ENCODE measurements at regions not wholly inside any gene's neighbourhood (a gene's known extent, or its start where the extent isn't known, plus 50 kb on each side); places are given as distances from the start of the nearest gene placed in this dataset.

- DNase-seq (ENCODE audit: low read depth in 2 of 2), result no peak
Observed at GRCh38 chr15:66615846-66616245, 50.0 kb upstream of the LCTL start.

GRCh38 chr15:66617137-66618090 lies 51.6 kb upstream of the LCTL start:
- no peak for DNase-seq (ENCODE audit: low read depth in 2 of 2)

GRCh38 chr15:66619152-66619903 lies 53.5 kb upstream of the LCTL start:
- DNase-seq (ENCODE audit: low read depth in 2 of 2), result peak in 1 of 2 donors; percentile 40

DNA sequence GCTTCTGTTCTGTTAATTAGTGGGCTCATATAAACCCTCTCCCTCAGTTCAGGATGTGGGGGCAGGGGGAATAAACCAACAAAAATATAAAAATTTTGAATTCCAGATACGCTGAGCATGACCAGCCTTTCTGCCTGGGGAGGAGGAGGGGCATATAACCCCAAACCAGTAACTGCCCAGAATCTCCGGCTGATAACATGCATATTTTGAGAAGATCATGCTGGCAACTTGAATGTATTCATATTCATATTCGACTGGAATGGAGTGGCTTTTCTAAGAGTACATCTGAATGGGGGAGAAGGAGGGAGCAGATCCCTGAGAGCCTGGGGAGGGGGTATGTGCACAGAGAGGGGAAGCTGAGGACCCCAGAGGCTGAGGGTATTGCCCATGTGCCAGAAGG lies 54.5 kb upstream of the LCTL start:
- no peak for DNase-seq (ENCODE audit: low read depth in 2 of 2)

DNA sequence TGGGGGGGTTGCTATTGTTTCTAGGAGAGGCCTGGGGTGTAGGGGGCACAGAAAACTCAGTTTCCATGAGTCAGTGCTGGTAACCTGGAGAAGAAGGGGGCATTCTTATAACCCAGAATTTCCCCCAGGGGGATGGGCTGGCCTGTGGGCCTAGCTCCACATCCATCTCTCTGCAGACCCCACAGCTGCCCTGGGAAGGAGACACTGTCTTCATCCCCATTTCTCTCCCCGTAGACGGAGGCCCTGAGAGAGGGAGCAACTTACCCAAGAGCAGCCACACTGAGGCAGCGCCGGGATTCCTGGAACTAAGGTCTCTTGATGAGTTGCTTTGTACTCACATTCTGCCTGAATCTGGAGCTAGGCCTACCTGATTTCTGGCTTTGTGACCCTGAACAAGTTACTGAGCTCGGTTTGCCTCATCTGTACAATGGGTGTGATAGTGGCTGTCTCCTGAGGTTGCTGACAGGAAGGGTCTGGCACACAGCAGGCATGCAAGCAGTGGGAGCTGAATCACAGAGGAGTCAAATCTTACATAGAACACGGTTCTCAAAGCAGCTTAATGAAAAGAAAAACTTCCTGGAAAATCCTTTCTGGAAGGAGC lies 55.0 kb upstream of the LCTL start:
- DNase-seq (ENCODE audit: low read depth in 2 of 2), result no peak

GRCh38 chr15:66621491-66622467 lies 56.0 kb upstream of the LCTL start:
- no peak for DNase-seq (ENCODE audit: low read depth in 2 of 2)

- DNase-seq (ENCODE audit: low read depth in 2 of 2), result no peak
Observed at GRCh38 chr15:66622591-66623022, 56.8 kb upstream of the LCTL start.

DNA sequence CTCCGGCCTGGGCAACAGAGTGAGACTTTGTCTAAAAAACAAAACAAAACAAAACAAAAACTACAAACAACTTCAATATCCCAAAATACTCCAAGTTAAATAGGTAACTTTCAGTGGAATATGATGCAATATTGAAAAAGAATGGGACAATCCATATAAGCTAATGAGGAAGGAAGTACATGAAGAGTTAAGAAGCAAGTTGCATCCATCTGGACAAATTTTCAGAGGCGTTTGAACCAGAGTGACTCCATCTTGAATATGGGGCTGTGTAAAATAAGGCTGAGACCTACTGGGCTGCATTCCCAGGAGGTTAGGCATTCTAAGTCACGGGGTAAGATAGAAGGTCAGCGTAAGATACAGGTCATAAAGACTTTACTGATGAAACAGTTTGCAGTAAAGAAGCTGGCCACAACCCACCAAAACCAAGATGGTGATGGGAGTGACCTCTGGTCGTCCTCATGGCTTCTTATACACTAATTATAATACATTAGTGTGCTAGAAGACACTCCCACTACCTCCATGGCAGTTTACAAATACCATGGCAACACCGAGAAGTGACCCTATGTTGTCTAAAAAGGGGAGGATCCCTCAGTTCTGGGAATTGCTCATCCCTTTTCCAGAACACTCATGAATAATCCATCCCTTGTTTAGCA lies 58.1 kb upstream of the LCTL start:
- no peak for DNase-seq (ENCODE audit: low read depth in 2 of 2)

- no peak for DNase-seq (ENCODE audit: low read depth in 2 of 2)
Observed at GRCh38 chr15:66625531-66625930, 59.7 kb upstream of the LCTL start.

DNA sequence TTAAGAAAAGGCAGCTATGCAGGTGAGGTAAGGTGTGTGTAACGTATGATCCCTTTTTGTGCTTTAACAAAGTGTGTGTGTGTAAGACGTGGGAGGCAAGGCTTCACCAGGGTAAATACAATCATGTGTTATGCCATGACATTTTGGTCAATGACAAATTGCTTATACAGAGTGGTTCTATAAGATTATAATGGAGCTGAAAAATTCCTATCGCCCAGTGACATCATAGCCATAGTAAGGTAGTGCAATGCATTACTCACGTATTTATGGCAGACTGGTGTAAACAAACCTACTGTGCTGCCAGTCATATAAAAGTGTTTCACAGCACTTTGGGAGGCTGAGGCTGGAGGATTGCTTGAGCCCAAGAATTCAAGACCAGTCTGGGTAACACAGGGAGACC lies 60.2 kb upstream of the LCTL start:
- no peak for DNase-seq (ENCODE audit: low read depth in 2 of 2)

GRCh38 chr15:66628976-66629723 lies 63.4 kb upstream of the LCTL start:
- DNase-seq (ENCODE audit: low read depth in 2 of 2), result no peak

- DNase-seq (ENCODE audit: low read depth in 2 of 2), result no peak
Observed at GRCh38 chr15:66629817-66630576, 64.2 kb upstream of the LCTL start.

- DNase-seq (ENCODE audit: low read depth in 2 of 2), result no peak
Observed at GRCh38 chr15:66630801-66631351, 65.1 kb upstream of the LCTL start.

DNA sequence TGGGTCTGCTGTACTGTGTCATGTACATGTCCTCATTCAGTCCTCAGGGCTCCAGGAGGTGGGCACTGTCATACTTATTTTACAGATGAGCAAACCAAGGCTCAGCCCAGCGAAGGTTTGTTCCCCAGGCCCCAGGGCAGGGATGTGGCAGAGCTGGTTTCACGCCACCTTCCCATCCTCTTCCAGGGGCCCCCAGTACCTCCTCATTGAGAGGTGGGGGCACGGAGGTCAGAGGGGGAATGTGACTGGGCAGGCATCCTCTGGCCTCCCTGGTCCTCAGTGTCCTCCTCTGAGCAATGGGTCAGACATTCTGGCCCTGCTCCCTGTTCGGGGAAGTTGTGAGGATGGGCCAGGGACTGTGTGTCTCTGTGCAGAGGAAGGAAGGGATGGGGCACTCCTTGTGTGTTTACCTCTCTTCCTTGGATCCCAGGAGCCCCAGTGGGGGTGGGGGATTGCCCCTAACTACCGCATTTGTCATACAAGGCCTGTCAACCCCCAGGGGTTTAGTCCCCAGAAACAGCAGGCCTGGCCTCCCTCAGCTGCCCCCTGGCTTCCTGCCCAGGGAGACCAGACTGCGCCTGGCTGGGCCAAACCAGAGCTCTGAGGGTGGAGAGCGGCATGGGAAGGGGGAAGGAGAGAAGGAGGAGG lies 65.9 kb upstream of the LCTL start:
- DNase-seq (ENCODE audit: low read depth in 2 of 2), result no peak

- DNase-seq (ENCODE audit: low read depth in 2 of 2), result no peak
Observed at GRCh38 chr15:66633041-66633937, 67.5 kb upstream of the LCTL start.

GRCh38 chr15:66633938-66634250 lies 68.1 kb upstream of the LCTL start:
- DNase-seq (ENCODE audit: low read depth in 2 of 2), result no peak

DNA sequence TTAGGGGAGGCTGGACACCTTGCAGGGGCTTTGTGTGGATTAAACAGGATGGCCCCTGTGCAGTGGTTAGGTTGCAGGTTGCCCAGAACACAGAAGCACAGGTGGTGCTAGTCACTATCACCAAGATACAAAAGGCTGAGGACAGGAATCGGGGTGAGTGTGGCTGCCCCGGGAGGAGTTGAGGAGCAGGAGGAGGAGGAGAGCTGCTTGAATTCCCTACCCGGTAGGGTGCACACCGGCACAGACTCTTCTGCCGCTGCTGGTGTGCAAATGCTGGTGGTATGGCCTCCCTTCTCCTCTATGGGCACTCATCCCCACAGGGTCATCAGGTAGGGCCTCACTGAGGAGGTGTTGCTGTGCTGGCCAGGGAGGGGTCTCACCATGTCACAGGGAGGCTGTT lies 67.5 kb upstream of the SMAD6 start:
- no peak for DNase-seq (ENCODE audit: low read depth in 2 of 2)

DNA sequence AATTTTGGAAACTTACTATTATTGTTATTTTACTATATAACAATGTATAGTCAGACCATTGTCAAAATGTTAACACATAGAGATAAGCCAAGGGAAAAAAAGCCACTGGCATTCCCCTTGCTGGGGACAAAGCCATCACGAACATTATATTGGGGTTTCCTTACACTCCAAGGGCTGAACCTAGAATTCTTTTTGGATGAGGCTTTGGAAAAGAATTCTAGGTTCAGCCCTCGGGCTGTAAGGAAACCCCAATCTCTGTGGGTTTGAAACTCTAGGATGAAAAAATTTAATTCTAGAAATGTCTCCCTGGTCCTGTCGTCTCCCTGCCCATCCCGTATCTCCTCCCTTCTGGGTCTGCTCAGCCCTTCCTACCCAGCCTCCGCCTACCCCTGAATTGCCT lies 67.0 kb upstream of the SMAD6 start:
- DNase-seq (ENCODE audit: low read depth in 2 of 2), result no peak
